Progenitor cell of endocrine pancreas (in vitro differentiated cells): ENCODE measurements at regions not wholly inside any gene's neighbourhood (a gene's known extent, or its start where the extent isn't known, plus 50 kb on each side); places are given as distances from the start of the nearest gene placed in this dataset.

Source experiments
- DNase-seq: peaks from one replicate; pipeline ENCODE4 v3.0.0; 2021; ENCODE audit warnings: low spot score; ENCODE audit not compliant: unreplicated experiment
- H3K27ac Mint-ChIP-seq: 2 replicates; pipeline ENCODE4 v1.8.0; 2021; ENCODE audit warnings: mild to moderate bottlenecking, moderate library complexity, mixed read lengths
- H3K27me3 Mint-ChIP-seq: 2 replicates; pipeline ENCODE4 v1.8.0; 2021; ENCODE audit warnings: mixed read lengths
- H3K36me3 Mint-ChIP-seq: 2 replicates; pipeline ENCODE4 v1.8.0; 2022; ENCODE audit warnings: mixed read lengths; ENCODE audit not compliant: insufficient read depth
- H3K4me1 Mint-ChIP-seq: 2 replicates; pipeline ENCODE4 v1.8.0; 2021; ENCODE audit warnings: low read depth, mixed read lengths
- H3K4me3 Mint-ChIP-seq: 2 replicates; pipeline ENCODE4 v1.8.0; 2021; ENCODE audit warnings: low read depth, mild to moderate bottlenecking, moderate library complexity, mixed read lengths
- H3K9me3 Mint-ChIP-seq: 2 replicates; pipeline ENCODE4 v1.8.0; 2021; ENCODE audit warnings: low read depth, mixed read lengths
- TF ChIP-seq, protein P1 (sequence below): fragments of 200-600 bp; sonication (generic); IDR thresholded peaks from one replicate; pipeline ENCODE4 v1.5.0; 2021; ENCODE audit warnings: antibody characterized with exemption, mild to moderate bottlenecking; ENCODE audit not compliant: unreplicated experiment

DNA sequence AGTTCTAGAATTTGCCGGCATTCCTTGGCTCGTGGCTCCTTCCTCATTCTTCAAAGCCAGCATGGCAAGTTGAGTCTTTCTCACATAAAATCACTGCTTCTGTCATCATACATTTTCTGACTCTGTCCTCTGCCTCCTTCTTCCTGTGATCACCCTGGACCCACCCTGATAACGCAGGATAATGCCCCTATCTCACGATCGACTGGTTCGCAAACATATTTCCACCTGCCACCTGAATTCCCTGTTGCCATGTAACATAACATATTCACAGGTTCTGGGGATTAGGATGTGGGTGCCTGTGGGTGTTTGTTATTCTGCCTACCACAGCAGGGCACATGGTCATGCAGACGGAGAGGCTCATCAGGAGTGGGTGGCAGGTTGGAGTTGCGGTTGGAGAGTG, 177.7 kb downstream of the NHLRC3 start:
- Mint-ChIP-seq H3K4me1 (no peaks in the 10 kb centered on the region), H3K4me3 (no peak overlapping the region), H3K27ac (no peak overlapping the region), H3K36me3 (no peaks in the 10 kb centered on the region), H3K27me3 (no peaks in the 10 kb centered on the region), H3K9me3 (peaks cover 6% of the 10 kb centered on the region)
- DNase-seq: no peak
- TF ChIP-seq, protein P1, sequence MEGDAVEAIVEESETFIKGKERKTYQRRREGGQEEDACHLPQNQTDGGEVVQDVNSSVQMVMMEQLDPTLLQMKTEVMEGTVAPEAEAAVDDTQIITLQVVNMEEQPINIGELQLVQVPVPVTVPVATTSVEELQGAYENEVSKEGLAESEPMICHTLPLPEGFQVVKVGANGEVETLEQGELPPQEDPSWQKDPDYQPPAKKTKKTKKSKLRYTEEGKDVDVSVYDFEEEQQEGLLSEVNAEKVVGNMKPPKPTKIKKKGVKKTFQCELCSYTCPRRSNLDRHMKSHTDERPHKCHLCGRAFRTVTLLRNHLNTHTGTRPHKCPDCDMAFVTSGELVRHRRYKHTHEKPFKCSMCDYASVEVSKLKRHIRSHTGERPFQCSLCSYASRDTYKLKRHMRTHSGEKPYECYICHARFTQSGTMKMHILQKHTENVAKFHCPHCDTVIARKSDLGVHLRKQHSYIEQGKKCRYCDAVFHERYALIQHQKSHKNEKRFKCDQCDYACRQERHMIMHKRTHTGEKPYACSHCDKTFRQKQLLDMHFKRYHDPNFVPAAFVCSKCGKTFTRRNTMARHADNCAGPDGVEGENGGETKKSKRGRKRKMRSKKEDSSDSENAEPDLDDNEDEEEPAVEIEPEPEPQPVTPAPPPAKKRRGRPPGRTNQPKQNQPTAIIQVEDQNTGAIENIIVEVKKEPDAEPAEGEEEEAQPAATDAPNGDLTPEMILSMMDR: no peak

DNA sequence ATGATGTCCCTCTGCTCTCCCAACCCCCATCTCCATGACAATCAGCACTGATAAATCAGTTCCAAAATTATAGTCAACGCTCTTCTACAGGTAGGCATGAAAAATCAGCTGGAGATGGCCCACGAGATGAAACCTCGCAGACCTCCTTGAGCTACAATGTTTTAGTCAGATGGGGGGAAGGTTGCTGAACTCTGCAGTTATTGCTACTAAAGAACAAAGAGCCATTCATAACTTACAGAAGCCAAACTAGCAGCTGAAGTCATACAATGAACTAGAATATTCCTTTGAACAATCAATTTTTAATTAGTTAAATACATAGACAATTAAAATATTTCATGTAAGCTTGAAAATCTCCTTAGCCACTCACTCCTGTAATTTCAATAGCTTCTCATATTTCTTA, 179.2 kb downstream of the NHLRC3 start:
- H3K4me3 Mint-ChIP-seq: no peak overlapping the region
- H3K36me3 Mint-ChIP-seq: peaks cover 2% of the 10 kb centered on the region
- DNase-seq: no peak
- no peaks in the 10 kb centered on the region for H3K27me3 Mint-ChIP-seq
- H3K9me3 Mint-ChIP-seq: peaks cover 15% of the 10 kb centered on the region
- TF ChIP-seq, protein P1: no peak
- H3K4me1 Mint-ChIP-seq: no peaks in the 10 kb centered on the region
- H3K27ac Mint-ChIP-seq: no peak overlapping the region

DNA sequence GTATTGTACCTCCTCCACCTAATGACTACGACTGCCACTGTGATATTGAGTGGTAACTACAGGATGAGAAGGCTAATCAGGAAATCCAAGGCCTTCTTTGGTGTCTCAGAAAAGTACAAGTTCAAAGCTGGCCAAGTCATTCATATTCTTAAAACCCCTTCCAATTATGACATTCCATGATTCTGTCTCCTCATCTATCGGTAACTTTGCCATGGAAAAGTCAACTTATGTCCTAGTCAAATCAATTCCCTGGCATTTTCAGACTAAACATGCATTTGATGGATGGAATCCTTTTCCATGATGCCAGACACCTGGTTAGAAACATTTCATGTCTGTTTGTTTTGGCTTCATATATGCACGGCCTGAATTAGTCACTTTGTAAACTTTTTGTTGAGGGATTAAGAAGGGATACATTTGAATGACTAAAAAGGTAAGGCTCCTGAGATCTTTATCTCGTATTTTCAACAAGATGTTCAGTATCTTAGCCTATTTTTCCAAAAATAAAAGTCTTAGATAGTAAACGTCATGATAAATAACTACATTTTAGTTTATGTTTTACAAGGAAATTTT, 186.5 kb downstream of the NHLRC3 start:
- peaks cover 2% of the 10 kb centered on the region for H3K36me3 Mint-ChIP-seq
- H3K4me1 Mint-ChIP-seq: no peaks in the 10 kb centered on the region
- no peaks in the 10 kb centered on the region for H3K27me3 Mint-ChIP-seq
- H3K27ac Mint-ChIP-seq: no peak overlapping the region
- H3K9me3 Mint-ChIP-seq: peaks cover 22% of the 10 kb centered on the region
- no peak for DNase-seq
- no peak overlapping the region for H3K4me3 Mint-ChIP-seq
- TF ChIP-seq, protein P1: no peak

DNA sequence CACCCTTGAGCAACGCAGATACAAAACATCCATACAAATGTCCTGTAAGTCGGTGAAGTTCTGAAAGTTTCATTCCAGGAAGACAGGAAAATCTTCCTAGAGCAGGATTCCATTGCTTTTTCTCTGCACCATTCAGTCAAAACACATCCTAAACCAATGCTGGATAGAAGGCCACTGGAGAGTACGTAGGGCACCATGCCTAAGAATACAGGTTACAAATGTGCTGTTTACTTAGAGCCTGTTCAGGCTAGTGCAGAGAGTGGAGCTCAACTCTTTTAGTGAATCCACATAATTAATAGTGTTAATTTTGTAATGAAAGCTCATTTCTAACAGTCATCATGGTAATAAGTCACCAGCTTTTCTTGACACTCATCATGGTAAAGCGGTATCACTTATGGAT, 187.6 kb downstream of the NHLRC3 start:
- Mint-ChIP-seq H3K4me3 (no peak overlapping the region), H3K27ac (no peak overlapping the region), H3K27me3 (no peaks in the 10 kb centered on the region), H3K4me1 (no peaks in the 10 kb centered on the region), H3K9me3 (peaks cover 16% of the 10 kb centered on the region), H3K36me3 (peaks cover 2% of the 10 kb centered on the region)
- TF ChIP-seq, protein P1: no peak
- DNase-seq: no peak

DNA sequence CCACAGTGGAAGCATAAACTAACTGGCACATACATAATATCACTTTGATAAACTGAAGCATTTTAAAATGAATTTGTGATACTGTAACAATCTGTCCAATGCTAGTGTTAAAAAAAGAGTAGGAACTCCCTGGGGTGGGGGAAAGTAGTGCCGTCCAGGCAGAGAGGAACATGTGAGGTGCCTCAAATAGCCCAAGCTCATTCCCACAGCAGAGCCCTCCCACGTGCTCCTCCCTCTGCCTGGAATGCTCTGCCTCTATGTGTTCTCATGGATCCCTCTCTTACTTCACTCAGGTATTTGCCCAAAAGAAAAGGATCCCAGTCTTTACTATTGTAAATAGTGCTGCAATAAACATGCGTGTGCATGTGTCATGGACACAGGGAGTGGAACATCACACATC, 188.1 kb downstream of the NHLRC3 start:
- H3K36me3 Mint-ChIP-seq: peaks cover 2% of the 10 kb centered on the region
- DNase-seq: no peak

More for the DNA sequence above, 188.1 kb downstream of the NHLRC3 start:
- Mint-ChIP-seq H3K27me3 (no peaks in the 10 kb centered on the region), H3K4me3 (no peak overlapping the region), H3K27ac (no peak overlapping the region), H3K4me1 (no peaks in the 10 kb centered on the region), H3K9me3 (peaks cover 16% of the 10 kb centered on the region)
- TF ChIP-seq, protein P1: no peak
